ENCODE measurements at regions not wholly inside any gene's neighbourhood (a gene's known extent, or its start where the extent isn't known, plus 50 kb on each side); places are given as distances from the start of the nearest gene placed in this dataset.

DNA sequence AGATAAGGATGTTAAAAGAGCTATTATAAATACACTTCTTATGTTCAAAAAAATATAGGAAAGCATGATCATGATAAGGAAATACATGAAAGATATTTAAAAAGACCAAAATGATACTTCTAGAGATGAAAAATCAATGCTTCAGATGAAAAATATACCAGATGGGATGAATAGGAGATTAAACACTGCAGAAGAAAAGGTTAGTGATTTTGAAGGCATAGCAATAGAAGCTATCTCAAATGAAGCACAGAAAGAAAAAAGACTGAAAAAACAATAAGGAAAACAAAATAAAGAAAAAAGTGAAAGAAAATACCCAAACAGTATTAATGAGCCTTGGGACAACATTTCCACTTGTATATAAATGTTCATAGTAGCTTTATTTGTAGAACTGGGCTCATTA lies 80.7 kb upstream of the LEF1 start:
- Histone ChIP-seq H3K4me3 (no peak overlapping the region), H3K36me3 (no peaks in the 10 kb centered on the region), H3K9me3 (no peaks in the 10 kb centered on the region), H3K27me3 (no peaks in the 10 kb centered on the region)
- no peak for DNase-seq

DNA sequence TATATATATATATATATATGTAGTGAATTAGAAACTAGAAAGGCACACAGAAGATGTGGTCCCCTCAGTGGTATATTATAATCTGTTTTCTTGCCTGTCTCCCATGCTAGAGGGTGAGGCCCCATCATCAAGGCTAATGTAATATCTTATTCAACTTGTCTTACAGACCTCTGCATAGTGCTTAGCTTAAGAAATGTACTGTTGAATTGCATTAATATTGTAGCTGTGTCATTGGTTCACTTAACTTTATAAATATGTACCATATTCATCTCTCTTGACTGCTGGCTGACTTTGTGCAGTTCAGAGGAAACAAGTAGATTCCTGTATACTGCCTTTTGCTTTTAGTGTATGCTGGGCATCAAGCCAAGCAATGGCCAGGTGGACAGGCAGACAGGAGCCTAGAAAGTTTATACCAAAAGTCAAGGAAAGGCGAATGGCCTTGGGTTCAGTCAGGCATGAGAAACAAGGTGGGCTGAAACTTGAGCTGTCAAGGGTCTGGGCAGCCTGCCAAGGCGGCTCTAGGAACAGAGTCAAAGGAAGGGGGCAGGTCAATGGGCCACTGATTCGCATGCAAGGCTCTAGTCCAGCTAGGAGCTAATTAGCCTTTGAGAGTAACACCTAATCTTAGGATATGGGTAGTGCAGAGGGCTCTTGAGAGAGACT lies 78.8 kb upstream of the LEF1 start:
- no peak for DNase-seq
- Histone ChIP-seq H3K27me3 (no peaks in the 10 kb centered on the region), H3K4me3 (no peak overlapping the region), H3K9me3 (no peaks in the 10 kb centered on the region), H3K36me3 (no peaks in the 10 kb centered on the region)

DNA sequence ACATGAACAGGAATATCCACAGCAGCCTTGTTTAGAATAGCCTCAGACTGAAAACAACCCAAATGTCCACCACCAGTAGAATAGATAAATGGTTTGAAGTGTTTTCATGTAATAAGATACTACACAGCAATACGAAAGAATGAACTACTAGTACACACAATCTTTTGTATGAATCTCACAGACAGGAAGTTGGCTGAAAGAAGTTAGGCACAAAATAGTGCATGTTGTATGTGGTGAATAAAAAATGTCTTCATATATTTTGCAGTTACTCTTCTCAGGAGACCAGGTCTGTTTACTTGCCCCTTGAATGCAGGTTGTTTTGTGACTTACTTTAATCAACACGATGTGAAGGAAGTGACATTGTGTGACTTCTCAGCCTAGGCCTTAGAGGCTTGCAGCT lies 75.9 kb upstream of the LEF1 start:
- no peaks in the 10 kb centered on the region for H3K9me3 ChIP-seq
- no peak for DNase-seq
- no peaks in the 10 kb centered on the region for H3K36me3 ChIP-seq
- H3K4me3 ChIP-seq, result no peak overlapping the region
- H3K27me3 ChIP-seq, result no peaks in the 10 kb centered on the region

DNA sequence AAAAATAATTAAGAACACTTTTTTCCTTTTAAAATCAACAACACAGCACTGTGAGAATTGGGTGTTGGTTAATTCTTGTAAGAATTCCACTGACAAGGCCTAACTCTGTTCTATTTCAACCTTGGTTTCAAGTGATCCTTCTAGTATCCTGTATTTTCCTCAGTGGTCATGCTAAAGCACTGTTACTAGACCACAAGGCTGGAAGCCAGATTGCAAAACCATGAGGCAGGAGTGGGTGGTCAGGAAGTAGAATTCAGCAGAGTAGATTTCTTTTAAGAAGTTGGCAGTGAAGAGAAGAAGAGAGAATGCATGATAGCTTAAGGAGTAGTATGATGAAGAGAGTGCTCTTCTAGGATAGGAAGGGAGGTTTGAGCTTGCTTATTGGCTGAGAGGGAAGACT lies 71.6 kb upstream of the LEF1 start:
- Histone ChIP-seq H3K4me3 (no peak overlapping the region), H3K27me3 (no peaks in the 10 kb centered on the region), H3K36me3 (no peaks in the 10 kb centered on the region), H3K9me3 (no peaks in the 10 kb centered on the region)
- DNase-seq, result no peak

DNA sequence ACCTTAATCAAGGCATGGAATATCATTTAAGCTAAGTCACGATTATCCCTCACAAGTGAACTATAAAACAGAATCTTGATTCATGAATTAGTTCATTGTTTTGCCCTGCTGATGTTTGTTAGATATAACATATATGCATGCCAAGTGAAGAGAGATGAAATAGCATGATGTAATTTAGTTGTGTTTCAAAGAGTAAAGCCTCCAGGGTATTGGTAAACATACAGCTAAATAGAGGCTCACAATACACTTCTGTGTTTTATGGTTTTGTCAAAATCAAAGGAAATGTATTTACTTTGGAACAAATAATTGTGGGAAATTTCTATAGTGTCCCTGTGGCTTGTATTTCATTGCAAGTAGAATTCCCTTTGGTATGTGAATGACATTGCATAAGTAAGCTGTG lies 69.0 kb upstream of the LEF1 start:
- H3K9me3 ChIP-seq, result no peaks in the 10 kb centered on the region
- DNase-seq, result no peak
- no peaks in the 10 kb centered on the region for H3K27me3 ChIP-seq
- H3K4me3 ChIP-seq, result no peak overlapping the region
- H3K36me3 ChIP-seq, result no peaks in the 10 kb centered on the region

DNA sequence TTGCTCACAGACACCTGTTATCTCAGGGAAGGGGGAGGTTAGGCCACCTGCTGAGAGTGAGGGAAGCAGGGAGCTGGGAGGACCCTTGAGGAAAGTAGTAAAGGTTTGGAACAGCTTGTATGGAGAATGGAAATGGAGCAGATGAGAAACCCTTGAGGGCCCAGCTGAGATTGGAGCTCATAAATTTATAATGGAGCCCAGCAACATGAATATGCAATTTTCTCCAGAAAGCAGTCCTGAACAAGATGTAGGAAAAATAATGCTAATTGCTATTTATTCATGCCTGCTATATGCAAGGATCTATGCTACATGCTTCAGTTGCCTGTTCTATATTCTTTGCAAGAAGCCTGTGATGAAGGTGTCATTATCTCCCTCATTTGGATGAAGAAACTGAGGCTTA lies 67.5 kb upstream of the LEF1 start:
- H3K4me3 ChIP-seq, result no peak overlapping the region
- no peaks in the 10 kb centered on the region for H3K27me3 ChIP-seq
- no peak for DNase-seq
- H3K36me3 ChIP-seq, result no peaks in the 10 kb centered on the region
- no peaks in the 10 kb centered on the region for H3K9me3 ChIP-seq

DNA sequence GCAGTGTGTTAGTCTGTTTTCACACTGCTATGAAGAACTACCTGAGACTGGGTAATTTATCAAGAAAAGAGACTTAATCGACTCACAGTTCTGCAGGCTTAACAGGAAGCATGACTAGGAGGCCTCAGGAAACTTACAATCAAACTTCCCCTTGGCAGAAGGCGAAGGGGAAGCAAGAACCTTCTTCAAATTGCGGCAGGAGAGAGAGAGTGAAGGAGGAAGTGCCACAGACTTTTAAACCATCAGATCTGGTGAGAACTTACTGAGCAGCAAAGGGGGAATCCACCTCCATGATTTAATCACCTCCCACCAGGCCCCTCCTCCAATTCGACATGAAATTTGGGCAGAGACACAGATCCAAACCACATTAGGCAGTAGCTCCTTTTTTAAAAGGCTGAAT lies 59.2 kb upstream of the LEF1 start:
- no peak for DNase-seq
- Histone ChIP-seq H3K4me3 (no peak overlapping the region), H3K27me3 (no peaks in the 10 kb centered on the region), H3K9me3 (no peaks in the 10 kb centered on the region), H3K36me3 (no peaks in the 10 kb centered on the region)

DNA sequence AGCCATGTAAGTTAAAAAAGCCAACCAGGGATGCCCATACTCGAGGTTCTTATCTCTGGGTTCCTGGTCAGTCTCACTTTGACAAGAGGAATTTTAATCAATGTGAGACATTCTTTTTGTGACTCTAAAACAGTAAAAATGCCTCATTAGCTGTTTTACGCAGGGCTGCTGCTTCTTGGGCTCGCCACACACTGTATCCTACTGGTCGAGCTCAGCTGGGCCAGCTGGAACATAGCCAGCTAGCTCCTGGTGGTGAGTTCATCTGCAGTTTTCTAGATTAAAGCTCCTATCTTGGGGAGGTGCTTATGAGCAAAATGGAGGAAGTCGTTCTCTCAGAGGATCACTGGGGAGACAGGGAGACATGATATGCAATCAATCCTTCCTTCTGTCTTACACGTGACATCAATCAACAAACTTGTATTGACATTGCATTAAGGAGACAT lies 55.9 kb upstream of the LEF1 start:
- Histone ChIP-seq H3K36me3 (no peaks in the 10 kb centered on the region), H3K4me3 (no peak overlapping the region), H3K9me3 (no peaks in the 10 kb centered on the region), H3K27me3 (no peaks in the 10 kb centered on the region)
- no peak for DNase-seq

DNA sequence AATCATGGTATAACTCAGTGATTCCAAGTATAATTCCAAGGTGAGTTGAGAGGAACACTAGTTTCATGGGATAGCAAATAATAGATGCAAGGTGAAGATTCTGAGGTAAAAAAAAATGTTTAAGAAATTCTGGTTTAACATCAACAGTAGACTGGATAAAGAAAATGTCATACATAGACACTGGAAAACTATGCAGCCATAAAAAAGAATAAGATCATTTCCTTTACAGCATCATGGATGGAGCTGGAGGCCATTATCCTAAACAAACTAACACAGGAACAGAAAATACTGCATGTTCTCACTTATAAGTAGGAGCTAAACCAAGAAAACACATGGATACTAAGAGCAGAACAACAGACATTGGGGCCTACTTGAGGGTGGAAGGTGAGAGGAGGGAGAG lies 54.6 kb upstream of the LEF1 start:
- Histone ChIP-seq H3K9me3 (no peaks in the 10 kb centered on the region), H3K36me3 (no peaks in the 10 kb centered on the region), H3K27me3 (no peaks in the 10 kb centered on the region), H3K4me3 (no peak overlapping the region)
- DNase-seq, result no peak

DNA sequence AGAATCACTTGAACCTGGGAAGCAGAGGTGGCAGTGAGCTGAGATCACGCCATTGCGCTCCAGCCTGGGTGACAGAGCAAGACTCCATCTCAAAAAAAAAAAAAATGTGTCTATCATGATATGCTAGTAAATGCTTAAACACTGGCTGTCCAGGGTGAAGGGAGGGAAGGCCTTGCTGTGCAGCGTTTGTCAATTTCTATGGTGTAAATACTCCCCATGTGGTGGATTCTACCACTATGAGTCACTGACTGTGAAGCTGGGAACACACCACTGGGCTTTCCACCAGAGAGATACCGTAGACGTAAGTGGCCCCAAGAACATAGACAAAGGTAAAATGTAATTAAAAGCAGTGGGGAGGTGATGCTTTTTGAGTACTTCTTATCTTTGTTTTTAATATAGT lies 51.3 kb upstream of the LEF1 start:
- H3K4me3 ChIP-seq, result no peak overlapping the region
- no peak for DNase-seq
- H3K9me3 ChIP-seq, result no peaks in the 10 kb centered on the region
- no peaks in the 10 kb centered on the region for H3K27me3 ChIP-seq
- no peaks in the 10 kb centered on the region for H3K36me3 ChIP-seq

Measured in MG63 (cell line).